SW480 (cell line): ENCODE measurements at regions not wholly inside any gene's neighbourhood (a gene's known extent, or its start where the extent isn't known, plus 50 kb on each side); places are given as distances from the start of the nearest gene placed in this dataset.
"Not testable (repeated sequence)": the region's sequence is repeated elsewhere in the genome, so short reads cannot be mapped to it uniquely, and the experiment has no call there.

Source experiments
- DNase-seq: peaks from one replicate; pipeline ENCODE4 v3.0.0-alpha.2; 2016; ENCODE audit warnings: low spot score

DNA sequence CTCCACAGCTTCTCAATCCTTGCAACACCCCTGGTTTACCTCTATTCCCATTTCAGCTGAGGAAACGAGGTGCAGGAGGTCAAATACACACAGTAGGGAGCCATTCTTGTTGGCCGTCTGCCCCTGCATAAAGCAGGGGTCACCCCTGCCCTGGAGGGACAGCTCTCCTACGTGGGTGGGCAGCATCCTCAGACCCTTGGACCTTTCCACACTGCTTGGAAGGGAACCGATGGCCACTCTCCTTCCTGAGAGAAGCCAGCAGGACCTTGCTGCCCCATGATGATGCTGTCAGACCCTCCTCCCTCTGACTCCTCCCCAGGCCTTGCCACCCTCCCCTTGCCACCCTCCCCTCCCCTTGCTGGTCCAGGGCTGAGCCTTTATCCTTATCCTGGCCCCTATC is 121.1 kb upstream of the SYT13 start:
- no peak for DNase-seq

DNA sequence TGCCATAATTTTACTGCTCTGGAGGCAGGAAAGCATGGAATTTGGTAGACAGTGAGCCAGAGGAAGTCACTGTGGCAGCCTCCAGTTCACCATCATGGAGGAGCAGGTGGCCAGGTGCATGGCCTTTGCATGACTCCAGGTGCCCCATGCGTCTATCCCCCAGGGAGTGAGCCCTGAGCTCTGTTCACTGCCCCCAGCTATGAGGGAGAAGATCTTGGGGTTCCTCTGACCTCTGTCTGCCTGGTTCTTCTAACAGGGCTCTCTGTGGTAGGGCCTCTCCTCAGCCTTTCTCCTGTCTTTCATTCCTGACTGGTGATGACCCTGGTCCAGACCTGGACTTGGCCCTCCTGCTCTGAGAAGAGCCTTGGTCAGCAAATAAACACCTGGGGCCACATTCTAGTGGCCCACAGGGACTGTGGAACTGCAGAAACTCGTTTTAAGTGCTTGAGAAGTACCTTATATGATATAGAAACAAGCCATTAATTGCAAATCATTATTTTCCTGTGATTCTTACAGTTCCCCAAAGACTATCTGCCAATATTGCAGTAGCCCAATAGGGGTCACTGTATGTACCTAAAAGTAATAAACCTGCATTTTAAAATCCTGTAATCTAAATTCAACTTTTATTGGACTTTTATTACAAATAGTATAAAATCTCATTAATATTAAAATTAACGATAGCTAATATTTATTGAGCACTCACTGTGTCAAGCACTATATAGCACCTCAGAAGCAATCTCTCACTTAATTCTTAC is 120.0 kb upstream of the SYT13 start:
- no peak for DNase-seq

DNA sequence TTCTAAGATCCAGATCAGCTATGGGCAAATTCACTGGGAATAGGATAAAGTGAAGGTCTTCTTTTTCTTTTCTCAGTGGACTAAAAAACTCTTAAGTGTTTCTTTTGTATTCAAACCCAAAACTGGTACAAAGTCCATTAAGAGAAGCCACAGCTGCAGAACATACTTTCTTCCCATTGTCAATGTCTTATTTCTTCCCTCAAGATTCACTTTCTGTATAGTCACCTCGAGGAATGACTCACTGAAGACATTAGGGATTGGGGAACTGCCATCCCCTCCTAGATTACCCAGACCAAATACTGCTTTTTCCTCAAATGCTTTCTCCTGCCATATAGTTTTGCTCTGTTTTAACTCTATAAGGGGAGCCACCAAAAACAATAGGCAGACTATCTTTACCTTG is 117.4 kb upstream of the SYT13 start:
- not testable (repeated sequence) for DNase-seq

DNA sequence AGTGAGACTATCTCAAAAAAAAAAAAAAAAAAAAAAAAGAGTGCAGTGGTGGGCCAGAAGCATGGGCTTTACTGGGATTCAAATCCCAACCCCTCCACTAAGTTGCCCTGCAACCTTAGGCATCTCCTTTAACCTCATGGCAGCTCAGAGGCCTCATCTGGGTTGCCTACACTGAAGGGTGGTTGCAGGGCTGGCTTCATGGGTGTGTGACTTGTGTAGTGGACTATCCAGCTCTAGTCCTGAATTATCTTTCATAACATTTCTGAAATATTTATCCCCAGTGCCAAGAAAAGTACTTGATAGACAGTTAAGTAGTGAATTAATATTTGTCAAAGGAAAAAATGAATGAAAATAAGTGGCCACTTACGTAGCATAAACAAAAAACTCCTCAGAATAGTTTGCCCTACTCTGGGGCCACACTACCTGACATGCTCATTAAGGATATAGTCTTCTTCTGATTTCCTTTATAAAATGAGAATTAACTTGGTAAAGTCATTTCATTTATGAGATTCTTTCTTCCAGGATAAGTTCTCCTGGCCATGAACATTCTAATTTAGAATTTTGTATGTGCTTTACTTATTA is 116.0 kb upstream of the SYT13 start:
- DNase-seq = no peak

DNA sequence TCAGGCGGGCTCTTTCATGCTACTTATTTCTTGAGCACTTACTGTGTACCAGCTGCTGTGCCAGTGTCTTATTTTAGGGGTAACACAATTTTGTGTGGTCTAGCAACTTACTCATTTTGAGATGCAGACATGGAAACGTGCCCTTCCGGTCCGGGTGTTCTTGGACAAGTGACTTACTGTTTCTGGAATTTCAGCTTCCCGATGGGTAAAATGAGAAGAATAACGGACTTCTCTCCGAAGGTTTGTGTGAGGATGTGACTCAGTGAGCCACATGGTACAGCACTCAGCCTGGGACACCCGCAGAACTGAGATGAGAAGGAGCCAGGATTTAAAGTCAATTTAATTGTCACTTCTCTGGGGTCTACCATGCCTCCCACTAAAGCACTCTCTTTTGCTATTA is 114.5 kb upstream of the SYT13 start:
- no peak for DNase-seq

DNA sequence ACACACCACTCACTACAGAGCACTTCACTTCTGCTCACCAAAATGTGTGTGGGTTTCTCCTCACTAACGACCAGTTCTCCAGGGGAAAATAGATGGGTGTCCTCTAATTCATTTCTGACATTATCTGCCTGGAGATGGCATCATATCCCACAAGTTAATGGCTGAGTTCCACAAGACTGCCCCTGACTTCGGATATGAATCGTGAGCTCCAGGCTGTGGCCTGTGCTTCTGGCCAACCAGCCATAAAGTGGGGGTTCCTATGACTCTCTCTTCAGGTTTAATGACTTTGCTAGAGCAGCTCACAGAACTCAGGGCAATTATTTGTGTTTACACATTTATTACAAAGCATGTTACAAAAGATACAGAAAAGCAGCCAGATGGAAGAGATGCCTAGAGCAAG is 113.0 kb upstream of the SYT13 start:
- DNase-seq = no peak

DNA sequence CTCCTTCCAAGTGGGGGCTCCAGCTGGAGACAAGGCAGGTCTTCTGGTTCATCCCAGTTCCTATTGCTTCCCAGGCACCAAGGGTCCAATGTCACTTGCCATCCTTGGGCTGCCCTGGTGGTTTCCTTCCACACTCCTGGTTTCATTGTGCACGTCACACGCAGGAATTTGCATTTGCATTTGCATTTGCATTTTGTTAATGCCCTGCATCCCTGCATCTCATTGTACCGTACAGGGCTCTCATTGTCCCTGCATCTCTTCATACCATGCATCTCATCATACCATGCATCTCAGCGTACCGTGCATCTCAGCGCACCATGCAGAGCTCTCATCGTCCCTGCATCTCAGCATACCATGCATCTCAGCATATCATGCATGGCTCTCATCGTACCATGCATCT is 112.2 kb upstream of the SYT13 start:
- DNase-seq = no peak

DNA sequence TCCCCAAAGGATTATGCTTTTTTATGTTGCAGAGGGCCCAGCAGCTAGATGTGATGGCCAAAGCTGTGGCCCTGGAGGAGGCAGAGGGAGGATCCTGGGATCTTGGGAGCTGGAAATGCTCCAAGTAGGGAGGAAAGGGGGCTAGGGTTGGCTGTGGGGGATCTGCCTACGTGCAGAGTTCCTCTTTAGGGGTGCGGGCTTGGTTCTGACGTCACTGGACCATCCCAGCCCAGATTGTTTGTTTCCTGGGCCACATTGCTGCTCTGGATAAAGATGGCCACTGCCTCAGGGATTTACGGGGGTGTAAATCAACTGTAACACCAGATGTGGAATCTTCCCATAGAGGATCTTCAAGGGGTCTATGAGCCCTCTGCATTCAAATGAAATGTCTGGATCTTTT is 110.3 kb upstream of the SYT13 start:
- no peak for DNase-seq

DNA sequence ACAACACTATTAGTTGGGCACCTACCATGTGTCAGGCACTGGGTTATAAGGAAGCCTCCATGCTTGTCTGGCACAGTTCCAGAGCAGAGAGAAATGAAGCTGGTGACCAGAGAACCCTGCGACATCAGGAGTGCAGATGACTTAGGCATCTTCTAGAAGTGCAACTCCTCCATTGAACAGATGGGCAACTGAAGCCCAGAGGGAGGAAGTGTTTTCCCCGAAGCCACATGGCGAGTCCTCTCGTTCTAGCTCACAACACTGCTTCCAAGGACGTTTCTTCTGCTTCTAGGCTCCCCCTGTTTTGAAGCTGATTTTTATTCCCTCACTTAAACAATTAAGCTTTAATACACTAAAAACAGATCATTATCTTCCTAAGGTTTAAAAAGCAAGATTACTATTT is 109.8 kb upstream of the SYT13 start:
- DNase-seq = no peak

DNA sequence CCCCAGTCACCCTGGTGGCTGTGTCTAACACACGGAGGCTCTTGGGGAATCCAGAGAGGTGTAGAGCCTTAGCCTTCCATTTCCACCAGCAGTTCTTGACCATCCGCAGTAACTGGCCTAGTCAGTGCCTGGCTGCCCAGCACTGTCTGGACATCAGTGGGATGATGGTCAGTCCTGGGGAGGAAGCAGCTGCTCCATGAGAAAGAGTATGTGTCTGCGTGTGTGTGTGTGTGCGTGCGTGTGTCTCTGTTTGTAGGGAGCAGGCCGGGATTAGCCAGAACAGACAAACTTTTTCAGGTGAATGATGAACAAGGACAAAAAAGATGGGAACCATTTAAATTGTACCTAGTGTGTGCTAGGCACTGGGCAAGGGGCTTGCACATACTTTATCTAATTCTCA is 109.3 kb upstream of the SYT13 start:
- no peak for DNase-seq

DNA sequence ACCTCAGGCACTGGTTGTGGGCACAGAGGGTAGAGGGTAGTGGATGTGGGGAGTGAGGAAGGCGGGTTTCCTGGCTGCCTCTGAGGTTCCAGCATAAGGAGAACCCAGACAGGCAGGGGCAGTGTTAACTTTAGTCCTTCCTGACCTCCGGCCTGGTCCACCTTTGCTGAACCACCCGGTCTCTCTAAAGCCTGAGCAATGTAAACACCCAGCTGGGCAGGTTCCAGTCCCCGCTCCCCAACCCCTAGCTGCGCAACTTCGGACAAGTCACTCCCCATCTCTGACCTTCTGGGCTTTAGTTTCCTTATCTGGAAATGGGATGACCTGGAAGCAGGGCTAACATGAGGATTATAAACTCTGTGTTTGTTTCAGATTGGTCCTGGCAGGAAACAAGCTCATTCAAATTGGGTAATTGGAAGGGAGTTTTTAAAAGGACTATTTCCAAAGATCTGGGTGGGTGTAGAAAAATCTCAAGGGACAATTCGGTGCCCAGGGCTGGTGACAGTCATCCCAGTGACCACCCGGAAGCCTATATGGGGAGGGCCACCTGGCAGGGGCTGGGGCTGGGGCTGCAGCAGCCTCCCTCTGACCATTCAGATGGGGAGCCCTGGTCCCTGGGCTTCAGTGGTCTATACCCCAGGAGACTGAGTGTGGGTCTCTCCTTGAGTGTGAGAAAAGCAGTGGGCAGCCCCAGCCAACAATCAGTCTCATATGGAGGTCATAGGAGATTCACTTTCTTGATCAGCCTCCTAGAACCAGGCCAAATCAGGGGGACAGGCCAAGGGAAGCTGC is 108.3 kb upstream of the SYT13 start:
- no peak for DNase-seq

DNA sequence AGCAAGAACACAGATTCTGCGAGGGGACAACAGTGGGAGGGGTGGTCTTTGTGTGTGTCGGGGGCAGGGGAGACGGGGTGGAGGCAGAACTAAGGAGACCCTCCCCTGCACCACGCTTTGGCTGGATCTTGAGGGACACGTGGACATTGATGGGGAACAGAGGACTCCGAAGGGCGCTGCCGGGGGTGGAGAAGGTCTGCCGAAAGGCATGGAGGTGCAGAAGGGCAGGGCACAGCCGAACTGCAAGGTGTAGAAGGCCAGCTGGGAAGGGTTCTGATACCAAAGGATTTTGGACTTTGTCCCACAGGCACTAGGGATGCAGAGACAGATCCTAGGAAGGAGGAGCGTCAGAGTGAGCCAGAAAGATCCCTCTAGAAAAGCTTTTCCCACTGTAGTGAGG is 107.7 kb upstream of the SYT13 start:
- no peak for DNase-seq

DNA sequence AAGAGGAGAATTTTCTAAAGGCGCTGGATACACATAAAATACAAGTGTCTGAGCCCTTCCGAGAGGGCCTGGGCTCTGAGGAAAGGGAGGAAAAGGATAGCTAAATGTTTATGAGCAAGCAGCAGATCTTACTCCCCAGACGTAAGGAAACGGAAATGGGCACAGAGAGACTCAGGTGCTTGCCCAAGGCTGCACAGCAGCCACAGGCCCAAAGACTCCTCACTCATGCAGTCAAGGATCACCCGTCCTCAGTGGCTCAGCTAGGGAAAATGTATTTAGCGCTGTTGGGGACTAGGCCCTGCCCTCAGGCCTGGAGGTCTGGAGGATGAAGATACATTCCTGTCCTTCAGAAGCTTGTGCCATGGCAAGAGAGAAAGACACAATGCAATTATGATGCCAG is 107.2 kb upstream of the SYT13 start:
- DNase-seq = no peak

DNA sequence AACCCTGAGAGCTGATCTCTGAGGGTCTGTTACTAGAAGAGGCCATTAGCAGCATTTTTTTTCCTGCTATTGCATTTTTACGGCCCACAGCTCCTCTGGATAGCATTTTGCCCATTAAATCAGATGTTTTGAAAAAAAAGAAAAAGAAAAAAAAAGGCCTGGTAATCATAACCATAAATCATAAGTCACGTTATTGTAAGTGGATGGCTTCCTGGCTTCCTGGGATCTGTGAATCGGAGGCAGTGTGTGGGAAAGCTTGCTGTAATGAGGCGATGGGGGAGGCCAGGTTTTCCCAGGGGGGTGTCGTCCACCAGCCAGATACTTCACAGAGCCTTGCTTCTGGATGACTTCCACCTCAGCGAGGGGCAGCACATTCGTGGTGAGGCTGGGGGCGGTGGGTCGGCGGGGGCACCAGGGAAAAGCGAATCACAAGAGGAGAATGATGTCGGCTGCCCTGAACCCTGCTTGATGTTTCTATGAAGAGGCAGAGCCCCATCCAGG is 106.5 kb upstream of the SYT13 start:
- DNase-seq = no peak

DNA sequence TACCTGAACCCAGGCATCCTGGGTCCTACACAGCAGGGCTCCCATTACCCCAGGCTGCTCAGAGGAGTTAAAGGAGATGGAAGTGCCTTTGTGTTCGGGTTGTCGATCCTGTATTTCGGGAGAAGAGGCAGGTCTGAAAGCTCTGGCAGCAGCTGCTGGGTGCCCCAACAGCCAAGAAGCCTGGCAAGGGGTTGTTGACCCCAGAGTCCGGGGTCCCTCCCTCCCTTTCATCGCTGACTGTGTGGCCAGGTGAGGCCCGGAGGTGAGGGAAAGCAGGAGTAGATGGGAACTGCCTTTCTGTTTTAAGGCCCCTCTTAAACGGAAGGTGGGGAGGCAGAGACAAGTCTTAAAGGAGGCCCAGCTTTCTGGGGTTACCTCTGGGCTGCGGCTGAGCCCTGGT is 106.0 kb upstream of the SYT13 start:
- no peak for DNase-seq

DNA sequence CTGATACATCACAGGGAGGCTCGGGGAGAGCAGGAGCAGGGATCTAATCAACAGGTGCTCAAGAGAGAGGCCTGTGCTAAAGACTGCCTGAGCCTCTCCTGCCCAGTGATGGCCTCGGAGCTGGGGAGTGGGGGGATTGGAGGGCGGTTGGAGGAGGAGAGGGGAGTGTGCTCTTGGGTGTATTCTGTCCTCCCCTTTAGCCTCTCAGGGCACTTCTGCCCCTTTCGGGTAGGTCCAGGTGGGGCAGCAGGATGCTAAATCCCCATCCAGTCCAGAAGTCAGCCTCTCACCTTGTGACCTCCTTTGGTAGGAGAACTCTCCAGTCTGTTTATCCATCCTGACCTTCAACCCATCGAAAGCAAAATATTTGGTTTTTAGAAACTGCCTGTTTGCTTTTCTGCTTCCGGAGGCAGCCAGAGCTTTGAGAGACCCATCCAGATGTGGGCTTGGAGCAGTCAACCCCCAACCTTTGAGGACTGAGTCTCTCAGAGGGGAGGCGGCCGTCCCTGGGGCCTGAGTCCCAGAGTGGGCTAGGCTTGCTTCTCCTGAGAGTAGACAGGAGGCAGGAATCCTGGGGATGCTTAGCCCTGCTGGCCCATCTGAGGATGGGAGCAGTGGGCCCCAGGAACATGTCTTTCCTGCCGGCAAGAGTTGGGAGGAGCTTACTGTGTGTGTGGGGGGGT is 105.2 kb upstream of the SYT13 start:
- DNase-seq = no peak

DNA sequence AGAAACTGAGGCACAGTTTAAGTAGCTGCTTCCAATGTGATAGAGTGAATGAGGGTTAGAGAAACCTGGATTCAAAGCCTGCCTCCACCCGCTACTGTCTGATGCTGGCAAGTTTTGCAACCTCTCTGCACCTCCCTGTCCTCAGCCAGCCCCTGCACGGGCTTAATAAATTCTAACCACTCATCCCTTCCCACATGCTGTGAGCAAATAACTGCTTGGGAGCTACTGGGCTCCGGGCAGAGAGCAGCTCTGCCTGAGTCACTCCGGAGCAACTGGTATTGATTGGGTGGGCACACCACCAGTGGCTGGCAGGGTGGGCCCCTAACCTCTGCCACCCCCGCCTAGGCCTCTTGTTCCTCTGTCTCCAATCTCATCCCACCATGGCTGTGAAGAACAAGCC is 104.3 kb upstream of the SYT13 start:
- no peak for DNase-seq

DNA sequence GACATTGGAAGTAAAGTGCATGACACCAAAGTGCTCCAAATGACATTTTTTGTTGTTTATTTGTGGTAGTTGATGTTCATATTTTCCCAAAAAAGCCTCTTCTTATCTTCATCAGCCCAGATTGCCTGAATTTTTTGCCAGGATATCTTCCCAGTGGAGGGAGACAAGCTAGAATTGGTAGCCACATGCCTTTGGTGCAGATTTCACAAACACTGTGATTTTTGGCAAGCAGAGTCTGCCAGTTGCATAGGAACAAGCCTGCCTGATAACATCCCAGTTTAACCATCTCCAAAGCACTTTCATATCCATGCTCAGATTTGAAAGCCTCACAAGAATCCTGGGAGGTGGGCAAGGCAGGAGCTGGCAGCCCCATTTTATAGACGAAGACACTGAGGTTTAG is 102.3 kb upstream of the SYT13 start:
- no peak for DNase-seq

DNA sequence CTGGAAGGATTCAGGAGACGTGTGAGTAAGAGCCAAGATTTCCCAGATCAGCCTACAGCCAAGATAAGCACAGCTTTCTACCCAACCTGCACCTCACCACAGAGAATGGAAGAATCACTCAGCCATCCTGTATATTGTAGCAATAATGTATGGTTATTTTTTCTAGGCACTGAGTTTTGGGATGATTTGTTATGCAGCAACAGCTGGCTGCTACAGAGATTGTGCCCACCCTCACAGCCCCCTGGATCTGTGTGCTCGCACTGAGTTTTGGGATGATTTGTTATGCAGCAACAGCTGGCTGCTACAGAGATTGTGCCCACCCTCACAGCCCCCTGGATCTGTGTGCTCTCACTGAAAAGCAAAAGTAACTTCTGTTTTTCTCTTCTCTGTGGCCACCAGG is 101.7 kb upstream of the SYT13 start:
- not testable (repeated sequence) for DNase-seq

DNA sequence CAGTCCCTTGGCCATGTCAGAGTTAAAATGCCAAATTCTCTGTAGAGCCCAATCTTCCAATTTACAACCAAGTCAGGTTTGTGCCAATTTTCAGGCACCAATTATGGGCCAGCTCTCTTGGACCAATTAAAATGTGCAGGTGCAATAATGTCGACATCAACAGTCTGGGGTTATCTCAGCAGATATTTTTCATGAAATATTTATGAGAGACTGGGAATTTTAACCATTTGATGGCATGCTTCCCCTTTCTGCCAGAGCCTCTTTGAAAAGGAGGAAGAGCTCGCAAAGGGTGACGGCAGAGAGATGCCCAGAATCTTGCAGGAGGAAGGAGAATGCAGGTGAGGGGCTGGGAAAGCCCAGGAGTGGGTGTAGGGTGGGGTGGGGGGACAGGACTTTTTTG is 100.8 kb upstream of the SYT13 start:
- no peak for DNase-seq

DNA sequence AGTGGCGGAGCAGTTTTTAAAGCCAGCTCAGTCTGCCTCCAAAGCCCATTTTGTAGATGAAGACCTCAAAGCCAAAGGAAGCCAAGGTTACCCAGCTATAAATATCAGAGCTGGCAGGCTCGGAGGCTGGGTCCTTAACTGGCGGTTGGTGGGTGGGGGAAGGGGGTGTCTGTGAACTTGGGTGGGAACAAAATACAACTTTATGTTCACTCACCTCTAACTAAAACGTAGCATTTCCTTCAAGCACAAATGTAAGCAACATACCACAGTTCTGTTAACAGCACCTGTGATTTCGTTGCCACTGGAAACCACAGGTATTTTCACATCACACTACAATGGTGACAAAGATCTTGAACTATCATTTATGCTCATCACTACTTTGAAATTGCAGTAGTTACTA is 99.7 kb upstream of the SYT13 start:
- DNase-seq = no peak

DNA sequence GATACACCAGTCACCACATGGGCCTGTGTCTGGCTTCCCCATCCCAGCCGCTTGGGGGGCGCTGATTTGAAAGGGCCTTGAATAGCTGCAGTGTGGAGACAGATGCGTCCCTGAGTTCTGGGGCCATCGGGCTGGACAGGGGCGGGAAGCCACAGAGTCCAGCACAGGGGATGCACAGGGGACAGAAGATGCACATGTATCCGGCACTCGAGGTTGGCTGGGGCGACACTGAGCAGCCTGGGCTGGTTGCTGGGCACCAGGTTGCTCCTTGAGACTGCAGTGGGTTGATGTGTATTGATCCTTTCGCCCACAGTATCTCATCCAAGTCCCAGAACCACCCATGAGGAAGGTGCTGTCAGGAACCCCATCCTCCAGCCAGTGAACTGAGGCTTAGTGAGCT is 99.3 kb upstream of the SYT13 start:
- no peak for DNase-seq
